ENCODE measurements at regions not wholly inside any gene's neighbourhood (a gene's known extent, or its start where the extent isn't known, plus 50 kb on each side); places are given as distances from the start of the nearest gene placed in this dataset.
"Not testable (repeated sequence)": the region's sequence is repeated elsewhere in the genome, so short reads cannot be mapped to it uniquely, and the experiment has no call there.

- H3K27me3 Mint-ChIP-seq (ENCODE audit: unreplicated experiment), result no peaks in the 10 kb centered on the region
- H3K4me3 Mint-ChIP-seq (ENCODE audit: unreplicated experiment), result no peak overlapping the region
- DNase-seq, result no peak
- TF ChIP-seq CTCF (IDR thresholded peaks at IDR 0.05; ENCODE audit: partially characterized antibody, unreplicated experiment), result no peak
- H3K9me3 Mint-ChIP-seq (ENCODE audit: unreplicated experiment), result peaks cover 5% of the 10 kb centered on the region
- H3K36me3 Mint-ChIP-seq (ENCODE audit: unreplicated experiment), result no peaks in the 10 kb centered on the region
- no peaks in the 10 kb centered on the region for H3K4me1 Mint-ChIP-seq (ENCODE audit: low read depth, unreplicated experiment)
- H3K27ac Mint-ChIP-seq (ENCODE audit: unreplicated experiment), result no peak overlapping the region
Observed at GRCh38 chr16:6728381-6728780, 604.3 kb upstream of the RBFOX1 start.

DNA sequence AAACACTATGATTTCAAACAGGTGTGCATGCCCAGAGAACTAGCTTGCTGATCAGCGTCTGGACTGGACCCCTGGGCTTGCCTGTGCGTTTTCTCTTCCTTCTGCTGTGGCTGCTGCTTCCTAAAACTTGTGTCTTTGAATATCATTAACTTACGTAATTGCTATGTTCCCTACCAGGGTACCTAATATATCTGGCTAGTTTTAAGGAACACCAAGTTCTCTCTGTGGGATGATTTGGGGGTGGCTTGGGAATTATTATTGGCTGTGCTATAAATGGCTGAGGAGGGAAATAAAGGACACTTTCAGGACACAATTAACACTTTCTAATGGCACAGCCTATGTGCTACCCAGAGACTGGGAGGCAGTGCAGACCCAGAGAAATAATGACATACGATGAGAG lies 606.0 kb upstream of the RBFOX1 start:
- Mint-ChIP-seq H3K4me1 (ENCODE audit: low read depth, unreplicated experiment) (no peaks in the 10 kb centered on the region), H3K27me3 (ENCODE audit: unreplicated experiment) (no peaks in the 10 kb centered on the region), H3K4me3 (ENCODE audit: unreplicated experiment) (no peak overlapping the region), H3K9me3 (ENCODE audit: unreplicated experiment) (peaks cover 5% of the 10 kb centered on the region), H3K27ac (ENCODE audit: unreplicated experiment) (no peak overlapping the region), H3K36me3 (ENCODE audit: unreplicated experiment) (no peaks in the 10 kb centered on the region)
- DNase-seq, result no peak
- no peak for TF ChIP-seq CTCF (IDR thresholded peaks at IDR 0.05; ENCODE audit: partially characterized antibody, unreplicated experiment)

DNA sequence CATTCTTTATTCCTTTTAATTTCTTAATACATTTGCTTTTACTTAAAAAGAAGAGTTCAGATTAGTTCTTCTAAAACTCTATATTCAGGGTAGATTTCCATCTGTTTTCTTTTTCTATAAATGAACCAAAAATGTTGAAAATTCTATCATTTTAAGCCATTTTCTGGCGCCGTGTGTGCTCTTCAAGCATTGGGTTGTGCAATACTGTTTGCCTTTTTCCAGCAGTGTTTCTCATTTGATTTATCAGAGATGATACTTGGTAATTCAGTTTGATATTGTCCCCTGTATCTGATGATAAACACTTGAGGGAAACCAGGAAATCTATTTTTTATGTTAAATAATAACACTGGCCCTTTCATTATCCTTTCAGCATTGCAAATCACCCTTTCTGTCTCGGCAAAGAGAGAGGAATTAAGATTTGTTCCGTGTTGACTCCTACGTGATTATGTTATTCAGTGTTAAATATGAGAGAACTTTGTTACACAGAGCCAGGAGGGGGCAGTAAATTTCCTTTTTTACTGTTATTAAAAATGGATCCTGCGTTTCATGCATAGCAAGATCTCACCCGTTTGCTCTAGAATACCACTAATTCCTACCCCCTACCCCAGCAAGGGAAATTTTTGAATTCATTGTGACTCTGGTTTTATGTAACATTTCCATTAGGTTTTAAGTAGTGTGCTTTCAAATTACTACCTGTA lies 606.9 kb upstream of the RBFOX1 start:
- H3K9me3 Mint-ChIP-seq (ENCODE audit: unreplicated experiment), result peaks cover 5% of the 10 kb centered on the region
- no peak for DNase-seq
- no peaks in the 10 kb centered on the region for H3K4me1 Mint-ChIP-seq (ENCODE audit: low read depth, unreplicated experiment)

DNA sequence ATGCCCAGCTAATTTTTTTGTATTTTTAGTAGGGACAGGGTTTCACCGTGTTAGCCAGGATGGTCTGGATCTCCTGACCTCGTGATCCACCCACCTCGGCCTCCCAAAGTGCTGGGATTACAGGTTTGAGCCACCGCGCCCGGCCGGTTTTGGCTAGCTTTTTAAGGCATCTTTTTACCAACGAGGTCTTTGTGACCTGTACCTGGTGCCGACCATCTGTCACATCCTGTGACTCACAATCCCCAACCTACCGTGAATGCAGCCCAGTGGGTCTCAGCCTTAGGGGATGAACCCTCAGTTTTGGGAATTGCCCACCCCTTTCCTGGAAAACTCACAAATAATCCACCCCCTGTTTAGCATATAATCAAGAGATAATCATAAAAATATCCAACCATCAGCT lies 607.4 kb upstream of the RBFOX1 start:
- H3K9me3 Mint-ChIP-seq (ENCODE audit: unreplicated experiment), result not testable (repeated sequence)

More for the DNA sequence above, 606.9 kb upstream of the RBFOX1 start:
- no peak for TF ChIP-seq CTCF (IDR thresholded peaks at IDR 0.05; ENCODE audit: partially characterized antibody, unreplicated experiment)
- Mint-ChIP-seq H3K36me3 (ENCODE audit: unreplicated experiment) (no peaks in the 10 kb centered on the region), H3K27ac (ENCODE audit: unreplicated experiment) (no peak overlapping the region), H3K4me3 (ENCODE audit: unreplicated experiment) (no peak overlapping the region), H3K27me3 (ENCODE audit: unreplicated experiment) (no peaks in the 10 kb centered on the region)

DNA sequence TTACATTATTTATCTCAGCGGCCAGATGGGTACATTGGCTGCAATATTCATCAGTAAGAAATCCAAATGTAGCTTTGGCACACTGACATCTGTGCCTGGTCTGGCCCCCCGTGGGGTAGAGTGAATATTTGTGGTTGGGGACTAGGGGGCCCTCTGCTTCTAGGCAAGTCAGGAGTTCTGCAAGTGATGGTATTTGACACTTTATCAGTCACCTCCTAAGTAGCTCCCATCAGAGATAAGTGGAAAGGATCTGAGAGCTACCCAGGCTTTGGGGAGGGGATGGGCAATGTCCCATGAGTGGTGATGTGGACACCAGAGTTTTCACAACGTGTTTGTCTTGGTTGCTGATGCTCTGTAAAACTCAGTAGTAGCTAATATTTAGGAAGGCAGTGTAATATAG lies 609.9 kb upstream of the RBFOX1 start:
- Mint-ChIP-seq H3K36me3 (ENCODE audit: unreplicated experiment) (no peaks in the 10 kb centered on the region), H3K9me3 (ENCODE audit: unreplicated experiment) (peaks cover 5% of the 10 kb centered on the region), H3K27ac (ENCODE audit: unreplicated experiment) (no peak overlapping the region), H3K4me3 (ENCODE audit: unreplicated experiment) (no peak overlapping the region), H3K4me1 (ENCODE audit: low read depth, unreplicated experiment) (no peaks in the 10 kb centered on the region), H3K27me3 (ENCODE audit: unreplicated experiment) (peaks cover 2% of the 10 kb centered on the region)
- no peak for TF ChIP-seq CTCF (IDR thresholded peaks at IDR 0.05; ENCODE audit: partially characterized antibody, unreplicated experiment)
- DNase-seq, result no peak

More for the DNA sequence above, 607.4 kb upstream of the RBFOX1 start:
- H3K4me3 Mint-ChIP-seq (ENCODE audit: unreplicated experiment); H3K36me3 Mint-ChIP-seq (ENCODE audit: unreplicated experiment); H3K4me1 Mint-ChIP-seq (ENCODE audit: low read depth, unreplicated experiment); DNase-seq; H3K27me3 Mint-ChIP-seq (ENCODE audit: unreplicated experiment); H3K27ac Mint-ChIP-seq (ENCODE audit: unreplicated experiment): not testable (repeated sequence)

All from glutamatergic neuron (in vitro differentiated cells).